ENCODE measurements at regions not wholly inside any gene's neighbourhood (a gene's known extent, or its start where the extent isn't known, plus 50 kb on each side); places are given as distances from the start of the nearest gene placed in this dataset.

DNA sequence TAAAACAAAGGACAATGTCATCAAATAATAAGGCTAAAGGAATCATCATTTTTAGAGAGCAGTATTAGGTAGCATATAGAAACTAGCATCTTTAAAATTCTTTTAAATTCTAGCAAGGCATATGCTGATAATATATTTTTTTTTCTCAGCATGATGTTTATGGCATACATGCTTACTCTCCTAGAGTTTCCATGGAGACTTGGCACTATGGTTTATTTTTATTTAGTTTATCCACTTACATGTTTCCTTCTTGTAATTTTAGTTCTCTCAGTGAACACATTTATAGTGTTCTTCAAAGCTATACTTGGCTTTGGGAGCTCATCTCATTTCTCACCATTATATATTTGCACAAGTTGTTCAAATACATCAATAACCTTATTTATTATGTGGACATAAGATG, 413.8 kb upstream of the LINC00305 start:
- DNase-seq = no peak

DNA sequence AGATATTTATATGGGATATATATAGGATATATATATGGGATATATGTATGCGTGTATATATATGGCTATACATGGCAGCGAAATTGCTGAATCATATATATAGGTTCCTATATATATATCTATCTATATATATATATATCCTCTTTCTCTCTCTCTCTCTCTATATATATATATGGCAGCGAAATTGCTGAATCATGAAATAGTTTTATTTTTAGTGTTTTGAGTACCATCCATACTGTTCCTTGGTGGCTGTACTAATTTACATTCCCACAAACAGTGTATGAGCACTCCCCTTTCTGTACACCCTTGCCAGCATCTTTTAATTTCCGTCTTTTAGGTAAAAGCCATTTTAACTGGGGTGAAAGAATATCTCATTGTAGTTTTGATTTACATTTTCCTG, 397.6 kb upstream of the LINC00305 start:
- no peak for DNase-seq

GRCh38 chr18:64539847-64540246, 391.0 kb upstream of the LINC00305 start:
- no peak for DNase-seq

- DNase-seq = no peak
These were observed 379.8 kb upstream of the LINC00305 start for GRCh38 chr18:64528646-64529045.

DNA sequence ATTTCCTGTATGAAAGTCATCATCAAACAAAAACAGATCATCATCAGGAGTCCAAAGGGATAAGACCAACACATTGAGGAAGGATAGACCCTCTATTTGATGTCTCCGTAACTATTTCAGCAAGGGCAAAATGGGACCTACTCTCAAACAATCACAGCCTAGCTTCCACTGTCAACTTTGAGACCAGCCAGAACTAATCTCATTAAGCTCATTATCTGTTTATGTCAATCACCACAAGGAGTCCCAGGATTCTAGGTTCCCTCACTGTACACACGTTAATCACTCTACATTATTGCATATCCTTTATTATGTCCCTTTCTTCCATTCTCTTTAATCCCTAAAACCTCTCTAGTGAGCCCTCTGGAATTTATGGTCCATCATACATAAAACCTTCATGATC, 370.3 kb upstream of the LINC00305 start:
- no peak for DNase-seq

DNA sequence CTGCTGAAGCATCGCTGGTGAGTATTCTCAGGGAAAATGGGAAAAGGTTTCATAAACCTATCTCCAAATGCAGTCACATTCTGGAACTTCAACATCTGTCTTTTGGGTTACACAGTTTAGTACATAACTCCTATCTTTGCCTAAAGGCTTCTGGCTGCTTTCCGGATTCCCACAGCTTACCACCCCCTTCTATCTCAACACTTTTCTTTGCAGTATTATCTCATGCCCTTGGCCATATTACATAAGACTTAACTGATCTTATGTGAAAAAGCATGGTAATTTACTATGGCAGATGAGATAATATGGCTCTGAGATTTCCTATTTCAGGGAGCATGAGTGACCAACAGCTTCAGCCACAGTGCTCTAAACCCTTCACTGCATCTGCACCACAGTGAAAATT, 369.3 kb upstream of the LINC00305 start:
- no peak for DNase-seq

- DNase-seq = no peak
These were observed 364.5 kb upstream of the LINC00305 start for GRCh38 chr18:64513401-64513800.

DNA sequence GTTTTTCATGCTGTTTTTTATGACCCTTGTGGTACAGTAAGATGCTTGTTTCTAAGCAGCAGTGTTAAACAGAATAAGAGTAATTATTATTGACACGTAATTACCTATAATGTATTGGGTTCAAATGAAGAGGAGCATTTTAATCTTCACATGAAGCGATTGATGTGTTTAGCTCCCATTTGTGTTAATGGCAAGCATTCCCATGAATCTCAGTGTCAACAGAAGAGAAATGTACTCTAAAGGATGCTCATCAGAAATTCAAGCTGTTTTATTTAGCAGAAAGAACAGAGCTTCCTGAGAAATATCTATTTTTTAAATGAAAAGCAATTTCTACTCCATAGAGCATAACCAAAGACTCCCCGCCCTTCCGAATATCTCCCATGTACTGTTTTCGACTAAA, 341.3 kb upstream of the LINC00305 start:
- DNase-seq = no peak

DNA sequence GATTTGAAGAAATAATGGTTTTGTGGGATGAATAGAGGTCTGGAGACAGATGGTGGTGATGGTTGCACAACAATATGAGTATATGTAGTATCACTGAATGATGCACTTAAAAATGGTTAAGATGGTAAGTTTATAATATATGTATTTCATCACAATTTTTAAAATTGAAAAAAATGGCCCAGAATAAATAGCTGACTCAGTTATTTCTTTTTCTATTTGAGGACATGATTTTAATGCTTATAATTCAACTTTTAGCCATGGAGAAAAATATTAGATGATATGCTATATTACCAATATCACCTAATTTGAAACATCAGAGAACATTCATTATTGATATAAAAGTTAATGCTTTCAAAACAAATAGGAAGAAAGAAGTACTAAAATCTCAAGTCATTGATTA, 339.8 kb upstream of the LINC00305 start:
- DNase-seq = no peak

DNA sequence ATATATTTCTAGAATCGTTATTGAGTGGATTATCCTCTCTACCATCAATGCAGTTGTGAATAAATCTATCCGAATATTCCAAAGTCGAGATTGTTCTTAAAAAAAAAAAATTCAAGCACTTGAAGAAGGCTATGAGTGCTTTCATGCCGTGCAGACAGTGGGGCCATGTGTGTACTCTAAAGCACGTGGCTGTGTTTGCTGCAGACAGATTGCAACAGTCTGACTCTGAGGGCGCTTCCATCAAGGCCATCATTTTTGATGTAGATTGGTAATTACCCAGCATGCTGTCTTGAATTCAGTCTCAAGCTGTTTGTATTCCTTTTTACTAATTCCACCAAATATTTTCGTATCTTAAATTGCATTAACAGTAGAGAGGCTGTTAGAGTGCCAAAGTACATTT, 325.9 kb upstream of the LINC00305 start:
- peak in 1 of 2 experiments; percentile 12 for DNase-seq

DNA sequence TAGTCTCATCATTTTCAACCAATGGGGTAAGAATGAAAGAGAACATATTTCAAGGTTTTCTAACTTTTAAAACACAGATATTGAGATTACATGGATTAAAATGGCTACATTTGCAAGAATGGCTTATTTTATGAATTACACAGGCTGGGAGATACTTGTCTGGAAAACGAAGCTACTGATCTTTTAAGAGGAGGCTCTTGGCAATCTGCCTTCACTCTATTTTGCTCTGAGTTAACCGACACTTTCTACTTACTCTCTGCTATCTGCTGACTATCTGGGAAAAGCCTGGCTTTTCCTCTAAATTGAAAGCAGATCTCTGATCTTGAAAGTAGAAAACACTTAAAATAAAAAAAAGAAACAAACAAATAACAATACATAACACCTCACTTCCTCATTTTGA, 325.4 kb upstream of the LINC00305 start:
- peak in 1 of 2 experiments; percentile 4 for DNase-seq

DNA sequence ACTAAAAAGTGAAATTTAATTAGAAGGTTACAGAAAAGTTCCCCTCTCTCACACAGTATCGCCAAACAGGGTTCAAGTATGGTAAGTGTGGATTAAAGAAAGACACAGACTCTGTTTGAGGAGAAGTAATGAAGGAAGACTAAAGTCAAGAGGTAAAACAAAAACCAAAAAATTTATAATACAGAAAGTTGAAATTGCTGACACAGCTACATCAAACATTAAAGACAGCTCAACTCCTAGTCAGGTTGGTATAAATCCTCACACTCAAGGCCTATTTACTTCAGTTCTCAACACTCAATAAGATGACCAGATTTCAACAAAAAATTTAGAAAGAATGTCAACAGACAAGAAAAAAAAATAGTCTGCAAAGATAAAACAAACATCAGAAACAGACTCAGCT, 300.5 kb upstream of the LINC00305 start:
- DNase-seq = no peak

DNA sequence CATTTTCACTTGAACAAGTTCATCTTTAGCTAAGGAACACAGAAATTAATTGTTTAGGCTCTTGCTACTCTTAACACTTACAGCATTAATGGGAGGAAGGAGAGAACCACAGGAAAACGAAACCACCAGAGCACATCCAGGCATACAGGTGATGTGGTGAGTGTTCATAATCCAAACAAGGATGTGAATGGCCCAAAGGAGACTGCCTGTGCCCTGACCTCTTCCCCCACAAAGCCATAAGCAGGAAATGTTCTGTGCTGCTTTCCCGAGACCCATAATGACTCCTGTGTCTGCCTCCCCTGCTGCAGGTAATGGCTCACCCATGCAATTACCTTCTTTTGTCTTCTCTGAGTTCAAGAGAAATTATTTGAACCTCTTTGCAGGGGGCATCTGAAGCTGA, 295.9 kb upstream of the LINC00305 start:
- no peak for DNase-seq

DNA sequence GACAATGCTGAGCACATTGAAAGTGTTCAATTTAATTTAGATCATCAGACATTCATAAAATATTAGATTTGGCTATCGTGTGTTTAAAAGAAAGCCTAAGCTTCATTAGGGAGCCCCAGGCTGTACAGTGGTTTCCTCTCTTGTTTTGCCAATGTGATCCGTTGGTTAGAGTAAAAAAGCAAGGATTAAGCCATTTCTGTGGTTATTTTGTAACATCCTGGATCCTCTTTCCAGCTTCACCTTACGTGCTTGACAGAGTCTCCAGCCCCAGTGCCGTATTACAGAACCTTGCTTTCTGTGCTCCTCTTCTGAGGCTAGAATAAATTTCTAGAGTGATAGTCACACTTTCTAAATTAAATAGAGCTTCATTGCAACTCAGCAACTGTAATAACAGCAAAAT, 289.3 kb upstream of the LINC00305 start:
- no peak for DNase-seq

DNA sequence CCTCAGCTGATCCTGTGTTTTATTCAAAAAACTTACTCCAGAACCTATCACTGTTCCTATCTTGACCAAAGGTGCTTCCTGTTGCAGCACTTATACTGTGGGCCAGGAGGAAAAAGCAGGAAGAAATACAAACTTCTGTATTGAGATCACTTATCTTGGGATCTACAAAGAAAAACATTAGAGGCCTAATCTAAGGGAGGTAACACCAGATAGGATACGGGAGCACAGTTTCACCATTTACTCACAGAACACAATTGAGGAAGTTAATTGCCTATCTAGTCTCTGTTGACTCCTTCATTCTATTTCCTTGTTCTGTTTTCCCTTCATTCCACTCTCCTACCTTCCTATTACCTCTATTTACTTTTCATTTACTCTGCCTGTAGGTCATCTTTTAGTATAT, 287.2 kb upstream of the LINC00305 start:
- DNase-seq = no peak

- no peak for DNase-seq
These were observed 270.3 kb upstream of the LINC00305 start for GRCh38 chr18:64419156-64419555.

DNA sequence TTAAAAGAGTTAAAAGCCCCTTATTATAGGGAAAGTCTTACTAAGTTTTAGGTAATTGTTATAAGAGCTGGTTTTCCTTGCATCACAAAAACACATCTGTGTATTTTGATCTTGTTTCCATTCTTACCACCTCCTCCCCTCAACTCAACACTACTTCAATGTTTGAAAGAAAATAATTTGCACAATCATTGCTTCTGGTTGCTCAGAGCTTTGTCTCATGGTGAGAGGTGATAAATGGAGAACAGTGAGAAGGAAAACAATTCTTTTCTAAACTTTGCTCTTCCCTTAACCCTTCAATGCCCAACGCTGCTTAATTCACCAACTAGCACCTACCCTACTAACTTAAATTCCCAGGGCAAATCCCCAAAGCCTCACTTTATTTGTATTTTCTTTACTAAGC, 268.1 kb upstream of the LINC00305 start:
- DNase-seq = no peak

DNA sequence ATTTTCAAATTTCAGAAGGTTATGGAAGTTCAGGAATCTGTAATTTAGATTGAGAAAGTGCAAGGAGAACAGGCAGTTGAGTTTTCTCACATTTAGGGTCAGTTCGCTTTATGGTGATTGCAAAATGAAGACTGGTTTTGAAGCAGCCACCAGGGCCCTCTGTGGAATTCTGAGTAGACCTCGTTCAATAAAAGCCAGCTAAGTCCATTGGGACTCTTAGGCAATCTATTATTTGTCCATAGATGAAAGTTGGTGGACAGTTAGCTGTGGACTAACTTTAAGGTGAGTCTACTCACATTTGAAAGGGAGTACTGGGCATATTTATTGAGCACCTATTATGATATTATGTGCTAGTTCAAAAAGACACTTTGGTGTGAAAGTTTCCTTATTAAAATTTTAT, 266.3 kb upstream of the LINC00305 start:
- DNase-seq = no peak

- DNase-seq = no peak
These were observed 261.8 kb upstream of the LINC00305 start for GRCh38 chr18:64410685-64411084.

GRCh38 chr18:64409511-64409910, 260.6 kb upstream of the LINC00305 start:
- peak in 1 of 2 experiments; percentile 39 for DNase-seq

DNA sequence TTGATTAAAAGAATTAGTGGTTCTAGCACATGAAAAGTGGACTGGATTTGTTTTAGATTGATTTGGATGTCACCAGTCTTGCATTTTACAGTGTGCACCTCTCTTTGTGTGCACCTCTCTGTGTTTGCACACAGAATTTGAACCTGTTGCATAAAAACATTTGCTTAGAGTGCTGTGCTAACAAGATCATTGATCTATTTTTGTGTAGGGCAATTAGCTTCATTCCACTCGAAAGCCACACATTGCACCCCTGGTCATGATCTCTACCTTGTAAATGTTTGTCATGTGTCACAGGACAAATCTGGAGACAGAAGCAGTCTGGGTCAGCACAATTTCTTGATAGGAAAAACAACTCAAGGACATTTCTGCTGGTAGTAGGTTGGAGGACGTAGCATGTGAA, 258.7 kb upstream of the LINC00305 start:
- DNase-seq = no peak

DNA sequence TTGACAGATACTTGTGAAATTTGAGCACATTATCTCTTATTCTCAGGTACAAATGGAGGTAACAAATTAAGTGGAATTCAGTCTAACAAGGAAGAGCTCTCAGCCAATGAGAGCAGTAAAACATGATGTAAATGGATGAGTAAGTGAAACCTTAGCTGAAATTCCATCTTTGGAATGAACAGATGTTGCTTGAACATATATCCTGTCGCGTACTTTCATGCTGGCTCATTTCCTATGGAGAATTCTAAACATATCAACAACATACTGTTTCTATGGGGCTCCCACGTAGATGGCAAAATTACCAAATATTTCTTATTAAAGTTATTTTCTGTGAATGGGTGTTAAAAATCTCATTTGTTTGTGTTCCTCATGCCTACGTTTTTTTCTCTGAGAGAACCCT, 256.3 kb upstream of the LINC00305 start:
- no peak for DNase-seq

DNA sequence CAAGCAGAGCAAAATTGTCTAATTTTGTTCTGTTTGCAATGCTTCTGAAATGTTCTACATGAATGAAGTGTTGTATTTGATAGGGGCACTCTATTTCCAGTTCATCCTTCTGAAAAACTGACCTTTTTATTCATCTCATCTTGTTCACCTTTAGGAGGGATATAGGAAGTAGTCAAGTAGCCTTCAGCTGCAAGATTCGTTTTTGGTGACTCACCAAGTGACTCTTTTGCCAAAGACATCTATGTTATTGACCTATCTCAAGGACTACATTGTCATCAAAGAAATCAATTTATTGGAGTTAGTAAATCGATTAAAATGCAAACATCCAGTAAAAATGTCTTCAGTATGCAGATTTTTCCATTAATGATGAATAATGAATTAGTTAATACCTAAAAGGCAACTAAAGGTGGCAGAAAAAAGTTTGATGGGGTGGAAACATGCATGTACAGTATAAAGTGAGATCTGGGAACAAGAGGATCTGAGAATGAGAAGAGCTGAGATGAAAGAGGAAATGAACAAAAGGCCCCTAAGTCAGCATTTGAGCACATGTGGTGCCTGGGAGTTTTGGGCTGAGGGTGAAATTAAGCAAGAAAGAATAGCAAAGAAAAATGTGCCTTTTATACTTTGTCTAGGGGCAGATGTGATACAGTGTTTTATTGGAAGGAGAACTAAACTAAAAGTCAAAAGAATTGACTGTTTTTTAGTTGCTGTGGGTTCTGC, 255.1 kb upstream of the LINC00305 start:
- DNase-seq = no peak

GRCh38 chr18:64402636-64403035, 253.7 kb upstream of the LINC00305 start:
- DNase-seq = no peak

- no peak for DNase-seq
These were observed 252.6 kb upstream of the LINC00305 start for GRCh38 chr18:64401268-64402060.
